ENCODE measurements at regions not wholly inside any gene's neighbourhood (a gene's known extent, or its start where the extent isn't known, plus 50 kb on each side); places are given as distances from the start of the nearest gene placed in this dataset.

- TF ChIP-seq CTCF (IDR thresholded peaks at IDR 0.05) (no peak), SIN3A (IDR thresholded peaks at IDR 0.05; ENCODE audit: borderline replicate concordance, insufficient read depth, low read depth, low read length) (no peak)
- TF ChIP-seq, protein P1, sequence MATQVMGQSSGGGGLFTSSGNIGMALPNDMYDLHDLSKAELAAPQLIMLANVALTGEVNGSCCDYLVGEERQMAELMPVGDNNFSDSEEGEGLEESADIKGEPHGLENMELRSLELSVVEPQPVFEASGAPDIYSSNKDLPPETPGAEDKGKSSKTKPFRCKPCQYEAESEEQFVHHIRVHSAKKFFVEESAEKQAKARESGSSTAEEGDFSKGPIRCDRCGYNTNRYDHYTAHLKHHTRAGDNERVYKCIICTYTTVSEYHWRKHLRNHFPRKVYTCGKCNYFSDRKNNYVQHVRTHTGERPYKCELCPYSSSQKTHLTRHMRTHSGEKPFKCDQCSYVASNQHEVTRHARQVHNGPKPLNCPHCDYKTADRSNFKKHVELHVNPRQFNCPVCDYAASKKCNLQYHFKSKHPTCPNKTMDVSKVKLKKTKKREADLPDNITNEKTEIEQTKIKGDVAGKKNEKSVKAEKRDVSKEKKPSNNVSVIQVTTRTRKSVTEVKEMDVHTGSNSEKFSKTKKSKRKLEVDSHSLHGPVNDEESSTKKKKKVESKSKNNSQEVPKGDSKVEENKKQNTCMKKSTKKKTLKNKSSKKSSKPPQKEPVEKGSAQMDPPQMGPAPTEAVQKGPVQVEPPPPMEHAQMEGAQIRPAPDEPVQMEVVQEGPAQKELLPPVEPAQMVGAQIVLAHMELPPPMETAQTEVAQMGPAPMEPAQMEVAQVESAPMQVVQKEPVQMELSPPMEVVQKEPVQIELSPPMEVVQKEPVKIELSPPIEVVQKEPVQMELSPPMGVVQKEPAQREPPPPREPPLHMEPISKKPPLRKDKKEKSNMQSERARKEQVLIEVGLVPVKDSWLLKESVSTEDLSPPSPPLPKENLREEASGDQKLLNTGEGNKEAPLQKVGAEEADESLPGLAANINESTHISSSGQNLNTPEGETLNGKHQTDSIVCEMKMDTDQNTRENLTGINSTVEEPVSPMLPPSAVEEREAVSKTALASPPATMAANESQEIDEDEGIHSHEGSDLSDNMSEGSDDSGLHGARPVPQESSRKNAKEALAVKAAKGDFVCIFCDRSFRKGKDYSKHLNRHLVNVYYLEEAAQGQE (IDR thresholded peaks at IDR 0.05; ENCODE audit: insufficient read depth in 1 of 2, low read depth in 2 of 2, low read length in 1 of 2) = no peak
Observed at GRCh38 chr2:16950436-16950835, 284.8 kb upstream of the CYRIA start.

Data from Panc1 (cell line).